ENCODE measurements at regions not wholly inside any gene's neighbourhood (a gene's known extent, or its start where the extent isn't known, plus 50 kb on each side); places are given as distances from the start of the nearest gene placed in this dataset.

DNA sequence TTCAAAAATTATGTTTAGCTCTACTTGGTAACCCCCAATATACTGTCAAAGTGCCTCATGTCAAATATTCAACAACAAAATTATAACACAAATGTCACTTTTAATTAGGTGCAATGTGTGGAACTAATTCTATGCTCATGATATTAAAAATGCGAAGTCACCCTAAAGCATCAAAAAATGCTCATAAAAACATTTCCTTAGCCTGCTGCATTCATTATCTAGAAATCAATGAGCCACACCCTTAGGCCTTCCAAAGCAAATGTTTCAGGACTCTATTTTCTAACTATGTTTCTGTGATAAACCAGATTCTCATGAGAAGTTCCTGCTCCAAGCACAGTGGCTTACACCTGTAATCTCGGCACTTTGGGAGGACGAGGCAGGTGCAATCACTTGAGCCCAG lies 75.0 kb upstream of the ANK3 start:
- TF ChIP-seq CEBPB (IDR thresholded peaks at IDR 0.05) (no peak), NFIC (IDR thresholded peaks at IDR 0.05) (no peak), TCF12 (IDR thresholded peaks at IDR 0.05; ENCODE audit: low read depth) (no peak), FOXM1 (IDR thresholded peaks at IDR 0.05; ENCODE audit: borderline replicate concordance, low read depth) (no peak), CREB1 (IDR thresholded peaks at IDR 0.05; ENCODE audit: low read depth) (no peak), ZBTB7A (IDR thresholded peaks at IDR 0.05; ENCODE audit: low read depth) (no peak), RAD21 (IDR thresholded peaks at IDR 0.05; ENCODE audit: low read depth) (no peak), EGR1 (IDR thresholded peaks at IDR 0.05) (no peak), YY1 (IDR thresholded peaks at IDR 0.05; ENCODE audit: low read depth) (no peak), EP300 (IDR thresholded peaks at IDR 0.05; ENCODE audit: borderline replicate concordance) (no peak), TEAD4 (IDR thresholded peaks at IDR 0.05) (no peak)
- TF ChIP-seq, protein P1, sequence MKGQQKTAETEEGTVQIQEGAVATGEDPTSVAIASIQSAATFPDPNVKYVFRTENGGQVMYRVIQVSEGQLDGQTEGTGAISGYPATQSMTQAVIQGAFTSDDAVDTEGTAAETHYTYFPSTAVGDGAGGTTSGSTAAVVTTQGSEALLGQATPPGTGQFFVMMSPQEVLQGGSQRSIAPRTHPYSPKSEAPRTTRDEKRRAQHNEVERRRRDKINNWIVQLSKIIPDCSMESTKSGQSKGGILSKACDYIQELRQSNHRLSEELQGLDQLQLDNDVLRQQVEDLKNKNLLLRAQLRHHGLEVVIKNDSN (IDR thresholded peaks at IDR 0.05) = no peak
- TF ChIP-seq, protein P2, sequence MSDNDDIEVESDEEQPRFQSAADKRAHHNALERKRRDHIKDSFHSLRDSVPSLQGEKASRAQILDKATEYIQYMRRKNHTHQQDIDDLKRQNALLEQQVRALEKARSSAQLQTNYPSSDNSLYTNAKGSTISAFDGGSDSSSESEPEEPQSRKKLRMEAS (IDR thresholded peaks at IDR 0.05) = no peak

DNA sequence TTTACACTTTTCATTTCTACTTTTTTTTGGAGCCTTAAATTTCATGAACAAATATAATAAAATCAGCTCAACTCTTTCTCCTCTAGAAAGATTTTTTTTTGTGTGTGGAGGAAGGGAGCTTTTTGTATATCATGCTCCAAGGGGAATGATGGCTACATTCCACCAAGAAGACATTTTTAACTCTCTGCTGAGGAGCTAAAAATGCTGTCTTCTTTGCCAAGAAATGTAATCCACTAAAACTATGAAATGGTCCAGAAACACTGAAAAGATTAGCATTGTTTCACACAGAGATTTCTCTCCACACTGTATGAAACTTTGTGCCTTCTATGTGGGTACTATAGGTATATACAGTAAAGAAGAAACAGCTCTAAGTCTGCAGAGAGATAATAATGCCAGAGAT lies 74.1 kb upstream of the ANK3 start:
- TF ChIP-seq ZBTB7A (IDR thresholded peaks at IDR 0.05; ENCODE audit: low read depth) (no peak), NFIC (IDR thresholded peaks at IDR 0.05) (no peak), TEAD4 (IDR thresholded peaks at IDR 0.05) (no peak)
- TF ChIP-seq, protein P1 (IDR thresholded peaks at IDR 0.05) = no peak

DNA sequence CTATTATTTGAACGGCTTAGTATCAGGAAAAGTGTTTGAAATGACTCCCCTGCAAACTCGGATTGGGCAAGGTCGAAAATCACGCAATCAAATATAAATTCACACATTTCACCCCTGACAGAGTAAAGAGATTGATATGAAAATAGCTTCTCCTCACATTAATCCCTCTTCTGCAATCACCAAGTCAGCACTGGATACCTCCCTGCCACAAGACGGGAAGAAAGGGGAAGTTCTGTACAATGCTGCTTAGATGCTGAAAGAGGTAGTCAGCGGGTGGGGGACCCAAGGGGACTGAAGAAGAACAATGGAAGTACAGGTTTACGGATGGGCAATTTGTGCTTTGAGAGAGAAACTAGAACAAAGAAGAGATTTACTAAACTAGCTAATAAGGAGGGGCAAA lies 72.0 kb upstream of the ANK3 start:
- TF ChIP-seq NFIC (IDR thresholded peaks at IDR 0.05) (no peak), FOXM1 (IDR thresholded peaks at IDR 0.05; ENCODE audit: borderline replicate concordance, low read depth) (no peak), ZBTB7A (IDR thresholded peaks at IDR 0.05; ENCODE audit: low read depth) (no peak), TCF12 (IDR thresholded peaks at IDR 0.05; ENCODE audit: low read depth) (no peak), TEAD4 (IDR thresholded peaks at IDR 0.05) (no peak), TAF1 (IDR thresholded peaks at IDR 0.05; ENCODE audit: low read depth) (no peak), YY1 (IDR thresholded peaks at IDR 0.05; ENCODE audit: low read depth) (no peak), RAD21 (IDR thresholded peaks at IDR 0.05; ENCODE audit: low read depth) (no peak), EGR1 (IDR thresholded peaks at IDR 0.05) (no peak), CREB1 (IDR thresholded peaks at IDR 0.05; ENCODE audit: low read depth) (no peak), EP300 (IDR thresholded peaks at IDR 0.05; ENCODE audit: borderline replicate concordance) (no peak)
- TF ChIP-seq, protein P1 (IDR thresholded peaks at IDR 0.05) = no peak
- TF ChIP-seq, protein P3, sequence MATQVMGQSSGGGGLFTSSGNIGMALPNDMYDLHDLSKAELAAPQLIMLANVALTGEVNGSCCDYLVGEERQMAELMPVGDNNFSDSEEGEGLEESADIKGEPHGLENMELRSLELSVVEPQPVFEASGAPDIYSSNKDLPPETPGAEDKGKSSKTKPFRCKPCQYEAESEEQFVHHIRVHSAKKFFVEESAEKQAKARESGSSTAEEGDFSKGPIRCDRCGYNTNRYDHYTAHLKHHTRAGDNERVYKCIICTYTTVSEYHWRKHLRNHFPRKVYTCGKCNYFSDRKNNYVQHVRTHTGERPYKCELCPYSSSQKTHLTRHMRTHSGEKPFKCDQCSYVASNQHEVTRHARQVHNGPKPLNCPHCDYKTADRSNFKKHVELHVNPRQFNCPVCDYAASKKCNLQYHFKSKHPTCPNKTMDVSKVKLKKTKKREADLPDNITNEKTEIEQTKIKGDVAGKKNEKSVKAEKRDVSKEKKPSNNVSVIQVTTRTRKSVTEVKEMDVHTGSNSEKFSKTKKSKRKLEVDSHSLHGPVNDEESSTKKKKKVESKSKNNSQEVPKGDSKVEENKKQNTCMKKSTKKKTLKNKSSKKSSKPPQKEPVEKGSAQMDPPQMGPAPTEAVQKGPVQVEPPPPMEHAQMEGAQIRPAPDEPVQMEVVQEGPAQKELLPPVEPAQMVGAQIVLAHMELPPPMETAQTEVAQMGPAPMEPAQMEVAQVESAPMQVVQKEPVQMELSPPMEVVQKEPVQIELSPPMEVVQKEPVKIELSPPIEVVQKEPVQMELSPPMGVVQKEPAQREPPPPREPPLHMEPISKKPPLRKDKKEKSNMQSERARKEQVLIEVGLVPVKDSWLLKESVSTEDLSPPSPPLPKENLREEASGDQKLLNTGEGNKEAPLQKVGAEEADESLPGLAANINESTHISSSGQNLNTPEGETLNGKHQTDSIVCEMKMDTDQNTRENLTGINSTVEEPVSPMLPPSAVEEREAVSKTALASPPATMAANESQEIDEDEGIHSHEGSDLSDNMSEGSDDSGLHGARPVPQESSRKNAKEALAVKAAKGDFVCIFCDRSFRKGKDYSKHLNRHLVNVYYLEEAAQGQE (IDR thresholded peaks at IDR 0.05; ENCODE audit: low read depth) = no peak
- TF ChIP-seq, protein P2 (IDR thresholded peaks at IDR 0.05) = no peak

DNA sequence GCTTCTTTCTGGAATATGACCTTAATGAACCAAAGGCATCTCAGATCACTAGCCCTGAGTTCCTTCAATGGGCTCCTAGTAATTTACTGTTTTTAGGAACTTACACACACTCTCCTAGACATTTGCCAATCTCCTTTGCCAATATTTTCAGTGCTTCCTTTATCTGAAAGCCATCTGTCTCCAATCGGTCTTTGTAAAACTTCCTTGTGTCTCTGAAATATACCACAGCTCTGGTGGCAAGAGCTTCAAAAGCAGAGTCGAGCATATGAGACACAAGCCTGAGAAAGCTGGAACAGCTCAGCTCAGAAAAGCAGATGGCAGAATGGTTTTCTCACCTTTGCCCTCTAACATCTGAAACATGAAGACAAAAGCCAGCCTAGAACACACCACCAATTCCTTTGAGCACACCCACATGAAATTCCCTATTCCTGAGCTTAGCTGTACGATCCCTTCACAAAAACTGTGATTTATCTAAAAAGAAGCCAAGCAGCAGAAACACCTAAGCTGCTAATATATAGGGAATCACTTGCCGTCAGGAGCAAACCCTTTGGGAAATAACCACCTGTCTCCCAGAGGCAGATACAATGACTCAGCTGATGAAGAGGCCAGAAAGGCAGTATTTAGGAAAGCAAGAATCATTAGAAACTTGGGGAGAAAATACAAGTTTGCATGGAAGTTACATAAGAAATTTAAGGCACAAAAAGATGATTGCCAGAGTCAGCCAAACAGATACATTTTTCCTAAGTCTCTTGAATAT lies 70.2 kb upstream of the ANK3 start:
- no peak for TF ChIP-seq CREB1 (IDR thresholded peaks at IDR 0.05; ENCODE audit: low read depth)
- no peak for TF ChIP-seq NFIC (IDR thresholded peaks at IDR 0.05)
- TF ChIP-seq, protein P1 (IDR thresholded peaks at IDR 0.05) = no peak
- no peak for TF ChIP-seq TEAD4 (IDR thresholded peaks at IDR 0.05)
- TF ChIP-seq TCF12 (IDR thresholded peaks at IDR 0.05; ENCODE audit: low read depth) = no peak
- TF ChIP-seq RAD21 (IDR thresholded peaks at IDR 0.05; ENCODE audit: low read depth) = no peak

DNA sequence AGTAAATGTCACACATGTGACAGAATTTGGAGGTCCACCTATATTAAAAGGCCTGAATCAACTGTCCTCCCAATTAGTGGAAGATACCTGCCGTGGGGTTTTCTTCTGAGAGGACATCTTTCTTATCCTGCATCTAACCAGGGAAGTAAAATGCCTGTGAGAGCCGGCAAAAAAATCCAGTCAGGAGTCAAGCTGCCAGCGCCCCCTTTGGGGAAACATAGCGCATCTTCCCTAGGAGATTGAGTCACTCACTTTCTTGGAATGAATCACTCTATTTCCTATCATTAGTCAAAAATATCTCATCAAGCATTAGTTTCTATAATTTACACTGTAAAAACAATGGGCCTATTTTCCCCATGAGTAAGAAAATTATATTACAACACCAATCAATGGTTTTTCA lies 66.4 kb upstream of the ANK3 start:
- no peak for TF ChIP-seq NFIC (IDR thresholded peaks at IDR 0.05)
- TF ChIP-seq, protein P3 (IDR thresholded peaks at IDR 0.05; ENCODE audit: low read depth) = no peak
- no peak for TF ChIP-seq EGR1 (IDR thresholded peaks at IDR 0.05)
- no peak for TF ChIP-seq EP300 (IDR thresholded peaks at IDR 0.05; ENCODE audit: borderline replicate concordance)
- TF ChIP-seq TCF12 (IDR thresholded peaks at IDR 0.05; ENCODE audit: low read depth) = no peak
- no peak for TF ChIP-seq ZBTB7A (IDR thresholded peaks at IDR 0.05; ENCODE audit: low read depth)
- TF ChIP-seq TAF1 (IDR thresholded peaks at IDR 0.05; ENCODE audit: low read depth) = no peak
- no peak for TF ChIP-seq YY1 (IDR thresholded peaks at IDR 0.05; ENCODE audit: low read depth)
- no peak for TF ChIP-seq CREB1 (IDR thresholded peaks at IDR 0.05; ENCODE audit: low read depth)
- TF ChIP-seq, protein P2 (IDR thresholded peaks at IDR 0.05) = no peak
- TF ChIP-seq TEAD4 (IDR thresholded peaks at IDR 0.05) = no peak
- no peak for TF ChIP-seq RAD21 (IDR thresholded peaks at IDR 0.05; ENCODE audit: low read depth)
- TF ChIP-seq FOXM1 (IDR thresholded peaks at IDR 0.05; ENCODE audit: borderline replicate concordance, low read depth) = no peak
- TF ChIP-seq CEBPB (IDR thresholded peaks at IDR 0.05) = no peak
- TF ChIP-seq, protein P1 (IDR thresholded peaks at IDR 0.05) = no peak
